ENCODE measurements at regions not wholly inside any gene's neighbourhood (a gene's known extent, or its start where the extent isn't known, plus 50 kb on each side); places are given as distances from the start of the nearest gene placed in this dataset.

- H2BK5ac ChIP-seq (ENCODE audit: low read depth, low read length) = no peak overlapping the region
- H3K23me2 ChIP-seq (ENCODE audit: low read depth, low read length) = no peaks in the 10 kb centered on the region
- no peak overlapping the region for H4K5ac ChIP-seq (ENCODE audit: insufficient read length, low read depth, low read length)
- H3K9ac ChIP-seq (replicated peaks in 1 of 4; ENCODE audit: extremely low read depth in 1 of 4, low read depth in 3 of 4, low read length in 3 of 4) = no peak overlapping the region
- no peak overlapping the region for H3K18ac ChIP-seq (ENCODE audit: extremely low read depth, low read length)
- no peaks in the 10 kb centered on the region for H3K79me1 ChIP-seq (ENCODE audit: low read depth, low read length)
- no peak overlapping the region for H2BK120ac ChIP-seq (replicated peaks; ENCODE audit: low read depth, low read length)
- H3K4me3 ChIP-seq (ENCODE audit: extremely low read depth in 1 of 4, insufficient read depth in 2 of 4, low read depth in 3 of 4, low read length in 4 of 4) = no peak overlapping the region
- ChIA-PET CTCF (ENCODE audit: partially characterized antibody) (interaction anchor here (0.8 to 1.6 kb wide), 5 partner anchors 27 to 820 kb away, joined by 3 to 5 read pairs (median 3); no protein-coding TSS in a partner anchor), POLR2A (ENCODE audit: partially characterized antibody) (interaction anchor here (1.5 kb wide), 1 partner anchor 15 kb away, joined by 3 read pairs; no protein-coding TSS in a partner anchor)
- H3K4me2 ChIP-seq (ENCODE audit: insufficient read depth in 1 of 2, low read depth in 2 of 2, low read length in 2 of 2) = no peak overlapping the region
- H4K91ac ChIP-seq (replicated peaks; ENCODE audit: insufficient read length, low read length) = no peak overlapping the region
- H2BK20ac ChIP-seq (ENCODE audit: low read length) = no peak overlapping the region
- no peak overlapping the region for H3K23ac ChIP-seq (ENCODE audit: insufficient read length)
- no peak overlapping the region for H2AK5ac ChIP-seq (ENCODE audit: low read depth, low read length)
- H2BK12ac ChIP-seq (ENCODE audit: low read depth, low read length) = no peak overlapping the region
- H3K56ac ChIP-seq (replicated peaks; ENCODE audit: insufficient read length, low read depth, low read length) = no peak overlapping the region
- FAIRE-seq (no peak), DNase-seq (ENCODE audit: low read depth in 1 of 2, low spot score in 2 of 2) (no peak)
- no peak overlapping the region for H2BK15ac ChIP-seq (ENCODE audit: low read length)
- no peak overlapping the region for H3K4ac ChIP-seq (replicated peaks; ENCODE audit: insufficient read length, low read depth, low read length)
- H3K36me3 ChIP-seq (ENCODE audit: control insufficient read depth in 2 of 4, insufficient read depth in 4 of 4, low read length in 3 of 4) = no peaks in the 10 kb centered on the region
- H3K27ac ChIP-seq (ENCODE audit: low read depth, low read length) = no peak overlapping the region
- WGBS, 2 experiments (ENCODE audit: extremely low coverage in 1 of 2, insufficient coverage in 1 of 2, insufficient read length in 1 of 2, insufficient replicate concordance in 2 of 2, low coverage in 1 of 2, low lambda C conversion rate in 2 of 2, missing lambda C conversion rate in 1 of 2) = 87% methylated on average over 3 of the region's 3 CpGs; no CpG with 5 or more reads in 1 of the 2 experiments
- no peak overlapping the region for H3K14ac ChIP-seq (ENCODE audit: insufficient read length)
- no peaks in the 10 kb centered on the region for H3K4me1 ChIP-seq (replicated peaks in 1 of 4; ENCODE audit: control insufficient read depth in 3 of 4, insufficient read depth in 4 of 4, low read length in 3 of 4)
- H3K9me3 ChIP-seq (ENCODE audit: insufficient read depth in 2 of 2, low read depth in 1 of 2, low read length in 1 of 2) = no peaks in the 10 kb centered on the region
- H4K8ac ChIP-seq (ENCODE audit: extremely low read depth, insufficient read depth, low read length) = no peak overlapping the region
- peak overlapping the region; percentile 92 for H2AFZ ChIP-seq (ENCODE audit: low read length)
- no peaks in the 10 kb centered on the region for H4K20me1 ChIP-seq (replicated peaks in 1 of 2; ENCODE audit: control insufficient read depth in 1 of 2, insufficient read depth in 2 of 2, low read length in 2 of 2)
- no peaks in the 10 kb centered on the region for H3K79me2 ChIP-seq (ENCODE audit: control insufficient read depth in 1 of 2, insufficient read depth in 2 of 2, low read length in 2 of 2)
- H3K27me3 ChIP-seq (replicated peaks in 1 of 4; ENCODE audit: control insufficient read depth in 3 of 4, extremely low read depth in 1 of 4, insufficient read depth in 3 of 4, low read length in 3 of 4) = no peaks in the 10 kb centered on the region
- TF ChIP-seq CHD7 (IDR thresholded peaks at IDR 0.05; ENCODE audit: insufficient replicate concordance, low read length) = no peak
Measured at GRCh38 chr5:123279136-123279535, 144.1 kb downstream of the CEP120 start.
